ENCODE measurements at regions not wholly inside any gene's neighbourhood (a gene's known extent, or its start where the extent isn't known, plus 50 kb on each side); places are given as distances from the start of the nearest gene placed in this dataset.
A peak's percentile ranks its signal among the peaks of the same experiment; 100 is the strongest.
"Not testable (repeated sequence)": the region's sequence is repeated elsewhere in the genome, so short reads cannot be mapped to it uniquely, and the experiment has no call there.

DNA sequence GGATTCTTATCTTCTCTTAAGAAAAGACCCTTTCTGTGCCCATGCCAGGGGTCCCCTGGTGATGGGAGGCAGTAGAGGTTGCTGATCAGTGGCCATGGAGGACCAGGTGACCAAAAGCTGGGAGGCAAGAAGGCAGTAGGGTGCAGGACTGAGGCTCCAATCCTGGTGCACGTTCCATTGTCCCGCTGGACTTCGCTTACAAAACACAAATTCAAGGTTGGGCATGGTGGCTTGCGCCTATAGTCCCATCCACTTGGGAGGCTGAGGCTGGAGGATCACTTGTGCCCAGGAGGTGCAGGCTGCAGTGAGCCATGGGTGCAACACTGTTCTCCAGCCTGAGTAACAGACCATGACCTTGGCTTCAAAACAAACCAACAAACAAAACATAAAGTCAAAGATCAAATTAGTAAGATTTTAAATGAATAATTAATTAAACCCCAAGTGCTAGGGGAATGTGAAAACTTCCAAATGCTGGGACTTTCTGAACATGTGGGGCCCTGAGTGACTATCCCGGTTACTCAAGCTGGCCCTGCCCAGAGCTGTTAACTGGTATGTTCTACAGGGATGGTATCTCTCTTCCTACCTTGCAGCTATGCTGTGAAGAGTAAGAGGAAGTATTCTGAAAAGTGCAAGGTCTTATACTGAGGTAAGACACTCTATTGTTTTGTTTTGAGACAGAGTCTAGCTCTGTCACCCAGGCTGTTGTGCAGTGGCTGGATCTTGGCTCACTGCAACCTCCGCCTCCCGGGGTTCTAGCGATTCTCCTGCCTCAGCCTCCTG is 97.6 kb downstream of the LYZL2 start:
- no peak for DNase-seq

- DNase-seq = peak; percentile 60
Observed at GRCh38 chr10:30529373-30529998, 95.5 kb downstream of the MAP3K8 start.

DNA sequence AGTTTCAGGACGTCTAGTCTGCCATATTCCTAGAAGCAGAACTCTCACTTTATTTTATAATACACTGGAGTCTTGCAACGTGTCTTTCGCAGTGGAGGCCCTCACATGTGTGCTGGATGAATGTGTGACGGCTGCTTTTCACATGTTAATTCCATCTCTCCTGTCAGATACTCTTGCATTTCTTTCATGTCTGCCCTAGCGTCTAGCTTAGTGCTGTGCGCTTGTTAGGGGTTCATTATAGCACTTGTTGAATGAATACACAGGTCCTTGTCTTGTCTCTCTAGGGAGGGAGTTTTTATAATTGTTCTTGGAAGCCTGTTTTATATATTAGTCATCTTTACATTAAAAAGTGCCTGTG is 94.4 kb downstream of the MAP3K8 start:
- DNase-seq = no peak

GRCh38 chr10:30527623-30528428 is 93.8 kb downstream of the MAP3K8 start:
- DNase-seq = no peak

DNA sequence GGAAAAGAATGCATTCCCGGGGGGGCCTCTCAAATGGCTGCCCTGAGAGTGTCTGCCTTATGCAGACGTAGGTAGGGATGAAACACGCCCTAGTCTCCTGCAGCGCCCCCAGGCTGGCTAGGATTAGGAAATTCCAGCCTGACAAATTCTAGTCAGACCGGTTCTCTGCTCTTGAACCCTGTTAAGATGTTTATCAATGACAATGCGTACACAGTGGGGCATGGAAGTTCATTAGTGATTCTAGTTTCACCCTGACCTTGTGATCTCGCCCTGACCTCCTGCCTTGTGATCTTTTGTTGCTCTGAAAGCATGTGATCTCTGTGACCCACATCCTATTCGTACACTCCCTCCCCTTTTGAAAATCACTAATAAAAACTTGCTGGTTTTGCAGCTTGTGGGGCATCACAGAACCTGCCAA is 88.7 kb downstream of the MAP3K8 start:
- not testable (repeated sequence) for DNase-seq

DNA sequence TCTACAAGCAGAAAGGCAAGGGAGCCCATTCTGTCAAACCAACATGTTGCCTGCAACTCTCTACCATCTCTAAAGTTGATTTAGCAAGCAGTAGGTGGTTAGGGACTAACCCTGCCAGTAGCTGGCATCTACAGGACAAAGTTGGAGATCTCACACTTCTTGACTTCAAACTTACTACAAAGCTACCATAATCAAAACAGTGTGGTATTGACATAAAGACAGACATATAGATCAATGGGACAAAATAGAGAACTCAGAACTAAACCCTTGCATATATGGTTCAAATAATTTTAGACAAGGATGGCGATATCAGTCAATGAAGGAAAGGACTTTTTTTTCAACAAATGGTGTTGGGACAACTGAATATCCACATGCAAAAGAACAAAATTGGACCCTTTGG is 84.9 kb downstream of the MAP3K8 start:
- DNase-seq = no peak
